ENCODE measurements at regions not wholly inside any gene's neighbourhood (a gene's known extent, or its start where the extent isn't known, plus 50 kb on each side); places are given as distances from the start of the nearest gene placed in this dataset.

- 100% methylated on average over 3 of the region's 4 CpGs for WGBS (ENCODE audit: insufficient coverage)
These were observed 293.1 kb upstream of the BRINP1 start for GRCh38 chr9:119662329-119662728.

GRCh38 chr9:119652931-119653330 lies 283.7 kb upstream of the BRINP1 start:
- no peak for DNase-seq
- Mint-ChIP-seq H3K4me3 (no peak overlapping the region), H3K27ac (no peak overlapping the region), H3K4me1 (no peaks in the 10 kb centered on the region), H3K27me3 (no peaks in the 10 kb centered on the region), H3K9me3 (ENCODE audit: insufficient read depth) (no peaks in the 10 kb centered on the region)
- ATAC-seq (ENCODE audit: low read depth) = no peak
- WGBS (ENCODE audit: insufficient coverage) = no CpG with 5 or more reads among the region's 5 CpGs
- no peaks in the 10 kb centered on the region for H3K4me1 ChIP-seq (ENCODE audit: control insufficient read depth in 2 of 2, insufficient read depth in 2 of 2, low read length in 2 of 2)
- POLR2A ChIA-PET = no interaction called here
- H4K20me1 ChIP-seq (ENCODE audit: control insufficient read depth, insufficient read depth, low read length, poor library complexity, severe bottlenecking) = no peaks in the 10 kb centered on the region
- H3K36me3 ChIP-seq (replicated peaks in 1 of 2; ENCODE audit: control extremely low read depth in 1 of 2, control insufficient read depth in 1 of 2, extremely low read depth in 1 of 2, insufficient read depth in 2 of 2, low read length in 1 of 2) = no peaks in the 10 kb centered on the region
- no peak overlapping the region for H3K9ac ChIP-seq (ENCODE audit: low read length)
- no peak overlapping the region for H2AFZ ChIP-seq (ENCODE audit: insufficient read depth, low read depth, low read length, poor library complexity, severe bottlenecking)
- H3K27ac ChIP-seq (ENCODE audit: low read length in 2 of 2) = no peak overlapping the region
- H3K9me3 ChIP-seq (ENCODE audit: control extremely low read depth in 1 of 3, control insufficient read depth in 2 of 3, insufficient read depth in 1 of 3, low read length in 2 of 3) = no peaks in the 10 kb centered on the region
- TF ChIP-seq EZH2 (IDR thresholded peaks at IDR 0.05; ENCODE audit: borderline replicate concordance, insufficient read depth, low read depth, low read length, poor library complexity, severe bottlenecking) (no peak), CTCF (IDR thresholded peaks at IDR 0.05) (no peak)
- CTCF ChIA-PET = no interaction called here
- H3K27me3 ChIP-seq (replicated peaks in 1 of 4; ENCODE audit: control extremely low read depth in 1 of 4, control insufficient read depth in 3 of 4, insufficient read depth in 4 of 4, low read length in 3 of 4) = no peaks in the 10 kb centered on the region
- no peak overlapping the region for H3K4me2 ChIP-seq (replicated peaks; ENCODE audit: low read depth, low read length, poor library complexity, severe bottlenecking)
- intact Hi-C loops (cut with micrococcal nuclease) = no loop called here
- no peaks in the 10 kb centered on the region for H3K79me2 ChIP-seq (ENCODE audit: control insufficient read depth, insufficient read depth, low read length)
- no peak overlapping the region for H3K4me3 ChIP-seq (ENCODE audit: control extremely low read depth in 1 of 5, extremely low read depth in 1 of 5, insufficient read depth in 1 of 5, low read depth in 2 of 5, low read length in 4 of 5)

More at GRCh38 chr9:119662329-119662728, 293.1 kb upstream of the BRINP1 start:
- ChIA-PET POLR2A (no interaction called here), CTCF (no interaction called here)
- Histone ChIP-seq H2AFZ (ENCODE audit: insufficient read depth, low read depth, low read length, poor library complexity, severe bottlenecking) (no peak overlapping the region), H3K27me3 (replicated peaks in 1 of 4; ENCODE audit: control extremely low read depth in 1 of 4, control insufficient read depth in 3 of 4, insufficient read depth in 4 of 4, low read length in 3 of 4) (no peaks in the 10 kb centered on the region), H3K4me1 (ENCODE audit: control insufficient read depth in 2 of 2, insufficient read depth in 2 of 2, low read length in 2 of 2) (no peaks in the 10 kb centered on the region), H3K79me2 (ENCODE audit: control insufficient read depth, insufficient read depth, low read length) (no peaks in the 10 kb centered on the region), H3K27ac (ENCODE audit: low read length in 2 of 2) (no peak overlapping the region), H3K9me3 (ENCODE audit: control extremely low read depth in 1 of 3, control insufficient read depth in 2 of 3, insufficient read depth in 1 of 3, low read length in 2 of 3) (no peaks in the 10 kb centered on the region), H4K20me1 (ENCODE audit: control insufficient read depth, insufficient read depth, low read length, poor library complexity, severe bottlenecking) (no peaks in the 10 kb centered on the region), H3K36me3 (replicated peaks in 1 of 2; ENCODE audit: control extremely low read depth in 1 of 2, control insufficient read depth in 1 of 2, extremely low read depth in 1 of 2, insufficient read depth in 2 of 2, low read length in 1 of 2) (no peaks in the 10 kb centered on the region), H3K4me3 (ENCODE audit: control extremely low read depth in 1 of 5, extremely low read depth in 1 of 5, insufficient read depth in 1 of 5, low read depth in 2 of 5, low read length in 4 of 5) (no peak overlapping the region), H3K4me2 (replicated peaks; ENCODE audit: low read depth, low read length, poor library complexity, severe bottlenecking) (no peak overlapping the region), H3K9ac (ENCODE audit: low read length) (no peak overlapping the region)
- ATAC-seq (ENCODE audit: low read depth) (no peak), DNase-seq (no peak)
- Mint-ChIP-seq H3K9me3 (ENCODE audit: insufficient read depth) (no peaks in the 10 kb centered on the region), H3K27me3 (no peaks in the 10 kb centered on the region), H3K4me3 (no peak overlapping the region), H3K4me1 (no peaks in the 10 kb centered on the region), H3K27ac (no peak overlapping the region)
- intact Hi-C loops (cut with micrococcal nuclease) = no loop called here
- TF ChIP-seq EZH2 (IDR thresholded peaks at IDR 0.05; ENCODE audit: borderline replicate concordance, insufficient read depth, low read depth, low read length, poor library complexity, severe bottlenecking) = no peak
- no peak for TF ChIP-seq CTCF (IDR thresholded peaks at IDR 0.05)
